ENCODE measurements at regions not wholly inside any gene's neighbourhood (a gene's known extent, or its start where the extent isn't known, plus 50 kb on each side); places are given as distances from the start of the nearest gene placed in this dataset.
A peak's percentile ranks its signal among the peaks of the same experiment; 100 is the strongest.

GRCh38 chr15:35693886-35694285 lies 147.9 kb upstream of the DPH6 start:
- no peak for TF ChIP-seq TAF1 (IDR thresholded peaks at IDR 0.05; ENCODE audit: borderline replicate concordance, insufficient read depth, low read length)
- no peak for TF ChIP-seq REST (IDR thresholded peaks at IDR 0.05; ENCODE audit: insufficient read depth in 1 of 2, low read depth in 2 of 2, low read length in 2 of 2)
- no peak for TF ChIP-seq FOXP2 (optimal IDR thresholded peaks at IDR 0.05; ENCODE audit: borderline replicate concordance, extremely low read depth, extremely low read length, insufficient read depth)
- TF ChIP-seq POLR2AphosphoS5 (IDR thresholded peaks at IDR 0.05; ENCODE audit: low read depth, low read length) = no peak
- TF ChIP-seq SIN3A (IDR thresholded peaks at IDR 0.05; ENCODE audit: borderline replicate concordance, insufficient read depth, low read length) = no peak

- TF ChIP-seq FOXP2 (optimal IDR thresholded peaks at IDR 0.05; ENCODE audit: borderline replicate concordance, extremely low read depth, extremely low read length, insufficient read depth) (no peak), POLR2AphosphoS5 (IDR thresholded peaks at IDR 0.05; ENCODE audit: low read depth, low read length) (no peak), REST (IDR thresholded peaks at IDR 0.05; ENCODE audit: insufficient read depth in 1 of 2, low read depth in 2 of 2, low read length in 2 of 2) (peak; percentile 28 to 83; a peak in 2 of 4 replicates)
These were observed 149.0 kb upstream of the DPH6 start for GRCh38 chr15:35695003-35695402.

- no peak for TF ChIP-seq TAF1 (IDR thresholded peaks at IDR 0.05; ENCODE audit: borderline replicate concordance, insufficient read depth, low read length)
- no peak for TF ChIP-seq SIN3A (IDR thresholded peaks at IDR 0.05; ENCODE audit: borderline replicate concordance, insufficient read depth, low read length)
These were observed 150.8 kb upstream of the DPH6 start for GRCh38 chr15:35696767-35697231.

GRCh38 chr15:35697549-35698299 lies 151.8 kb upstream of the DPH6 start:
- TF ChIP-seq SIN3A (IDR thresholded peaks at IDR 0.05; ENCODE audit: borderline replicate concordance, insufficient read depth, low read length) = no peak
- no peak for TF ChIP-seq TAF1 (IDR thresholded peaks at IDR 0.05; ENCODE audit: borderline replicate concordance, insufficient read depth, low read length)
- TF ChIP-seq REST (IDR thresholded peaks at IDR 0.05; ENCODE audit: insufficient read depth in 1 of 2, low read depth in 2 of 2, low read length in 2 of 2) = no peak
- no peak for TF ChIP-seq FOXP2 (optimal IDR thresholded peaks at IDR 0.05; ENCODE audit: borderline replicate concordance, extremely low read depth, extremely low read length, insufficient read depth)
- TF ChIP-seq POLR2AphosphoS5 (IDR thresholded peaks at IDR 0.05; ENCODE audit: low read depth, low read length) = no peak

GRCh38 chr15:35698331-35698730 lies 152.4 kb upstream of the DPH6 start:
- TF ChIP-seq FOXP2 (optimal IDR thresholded peaks at IDR 0.05; ENCODE audit: borderline replicate concordance, extremely low read depth, extremely low read length, insufficient read depth) = no peak
- TF ChIP-seq TAF1 (IDR thresholded peaks at IDR 0.05; ENCODE audit: borderline replicate concordance, insufficient read depth, low read length) = no peak
- no peak for TF ChIP-seq REST (IDR thresholded peaks at IDR 0.05; ENCODE audit: insufficient read depth in 1 of 2, low read depth in 2 of 2, low read length in 2 of 2)
- no peak for TF ChIP-seq POLR2AphosphoS5 (IDR thresholded peaks at IDR 0.05; ENCODE audit: low read depth, low read length)
- no peak for TF ChIP-seq SIN3A (IDR thresholded peaks at IDR 0.05; ENCODE audit: borderline replicate concordance, insufficient read depth, low read length)
